Stimulated activated CD4-positive, alpha-beta T cell treated with anti-CD3 and anti-CD28 coated beads, Interleukin-15, amount 100 ng/mL, for 1 hour (primary cell): ENCODE measurements at regions not wholly inside any gene's neighbourhood (a gene's known extent, or its start where the extent isn't known, plus 50 kb on each side); places are given as distances from the start of the nearest gene placed in this dataset.

ENCODE experiments used
- DNase-seq, 2 donors: peaks; one replicate each; pipeline ENCODE4 v3.0.0-alpha.2; 2020; ENCODE audit warnings: low read depth in 1 of 2, low spot score in 1 of 2

GRCh38 chr19:30909216-30909615 lies 440.0 kb downstream of the TSHZ3 start:
- no peak for DNase-seq

- DNase-seq, result no peak
Observed at GRCh38 chr19:30908262-30908771, 440.9 kb downstream of the TSHZ3 start.

- no peak for DNase-seq
Observed at GRCh38 chr19:30906871-30907270, 442.4 kb downstream of the TSHZ3 start.

GRCh38 chr19:30900051-30900450 lies 449.2 kb downstream of the TSHZ3 start:
- no peak for DNase-seq

- DNase-seq, result no peak
Observed at GRCh38 chr19:30898353-30899103, 450.7 kb downstream of the TSHZ3 start.

- no peak for DNase-seq
Observed at GRCh38 chr19:30897553-30897952, 451.7 kb downstream of the TSHZ3 start.

GRCh38 chr19:30897034-30897433 lies 452.2 kb downstream of the TSHZ3 start:
- no peak for DNase-seq

- no peak for DNase-seq
Observed at GRCh38 chr19:30896554-30896953, 452.7 kb downstream of the TSHZ3 start.

- DNase-seq, result no peak
Observed at GRCh38 chr19:30895946-30896345, 453.3 kb downstream of the TSHZ3 start.

- no peak for DNase-seq
Observed at GRCh38 chr19:30891051-30891450, 458.2 kb downstream of the TSHZ3 start.

- DNase-seq, result no peak
Observed at GRCh38 chr19:30890033-30890432, 459.2 kb downstream of the TSHZ3 start.

GRCh38 chr19:30888937-30889336 lies 460.3 kb downstream of the TSHZ3 start:
- no peak for DNase-seq

GRCh38 chr19:30887042-30887441 lies 462.2 kb downstream of the TSHZ3 start:
- no peak for DNase-seq

- no peak for DNase-seq
Observed at GRCh38 chr19:30886222-30886621, 463.0 kb downstream of the TSHZ3 start.

GRCh38 chr19:30884146-30884812 lies 465.0 kb downstream of the TSHZ3 start:
- DNase-seq, result no peak

- DNase-seq, result no peak
Observed at GRCh38 chr19:30883071-30883470, 466.2 kb downstream of the TSHZ3 start.

GRCh38 chr19:30882411-30883005 lies 466.7 kb downstream of the TSHZ3 start:
- DNase-seq, result no peak

- no peak for DNase-seq
Observed at GRCh38 chr19:30881930-30882329, 467.3 kb downstream of the TSHZ3 start.

GRCh38 chr19:30881281-30881680 lies 468.0 kb downstream of the TSHZ3 start:
- DNase-seq, result no peak

GRCh38 chr19:30880551-30880950 lies 468.7 kb downstream of the TSHZ3 start:
- DNase-seq, result no peak

- no peak for DNase-seq
Observed at GRCh38 chr19:30880151-30880550, 469.1 kb downstream of the TSHZ3 start.

GRCh38 chr19:30879736-30880135 lies 469.5 kb downstream of the TSHZ3 start:
- DNase-seq, result no peak
